ENCODE measurements at regions not wholly inside any gene's neighbourhood (a gene's known extent, or its start where the extent isn't known, plus 50 kb on each side); places are given as distances from the start of the nearest gene placed in this dataset.
A peak's percentile ranks its signal among the peaks of the same experiment; 100 is the strongest.
"Not testable (repeated sequence)": the region's sequence is repeated elsewhere in the genome, so short reads cannot be mapped to it uniquely, and the experiment has no call there.

DNA sequence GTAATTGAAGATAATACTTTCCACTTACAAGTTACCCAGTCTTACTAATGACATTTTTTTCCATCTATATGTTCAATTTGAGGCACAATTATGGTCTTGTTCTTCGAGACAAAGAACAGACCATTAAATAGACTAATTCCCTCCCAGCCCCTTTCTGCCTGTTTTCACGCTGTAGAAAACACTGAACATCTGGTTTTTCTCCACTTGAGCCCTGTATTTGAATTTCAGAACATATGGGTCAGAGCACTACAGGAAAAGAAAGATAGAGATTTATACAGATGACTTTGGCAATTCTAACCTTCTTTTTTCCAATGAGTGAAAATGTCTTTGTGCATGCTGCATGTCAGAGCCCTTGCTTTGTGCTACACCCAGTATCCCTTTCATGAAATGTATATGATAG lies 506.9 kb downstream of the LRRC70 start:
- no peak for DNase-seq

- not testable (repeated sequence) for DNase-seq
These were observed 505.1 kb downstream of the LRRC70 start for GRCh38 chr5:63083689-63084088.

GRCh38 chr5:63081402-63081801 lies 502.8 kb downstream of the LRRC70 start:
- DNase-seq, result peak; percentile 7

- DNase-seq, result no peak
These were observed 491.4 kb downstream of the LRRC70 start for GRCh38 chr5:63070001-63070400.

GRCh38 chr5:63055421-63055820 lies 476.8 kb downstream of the LRRC70 start:
- DNase-seq, result no peak

GRCh38 chr5:63053019-63053638 lies 474.5 kb downstream of the LRRC70 start:
- peak; percentile 65 for DNase-seq

DNA sequence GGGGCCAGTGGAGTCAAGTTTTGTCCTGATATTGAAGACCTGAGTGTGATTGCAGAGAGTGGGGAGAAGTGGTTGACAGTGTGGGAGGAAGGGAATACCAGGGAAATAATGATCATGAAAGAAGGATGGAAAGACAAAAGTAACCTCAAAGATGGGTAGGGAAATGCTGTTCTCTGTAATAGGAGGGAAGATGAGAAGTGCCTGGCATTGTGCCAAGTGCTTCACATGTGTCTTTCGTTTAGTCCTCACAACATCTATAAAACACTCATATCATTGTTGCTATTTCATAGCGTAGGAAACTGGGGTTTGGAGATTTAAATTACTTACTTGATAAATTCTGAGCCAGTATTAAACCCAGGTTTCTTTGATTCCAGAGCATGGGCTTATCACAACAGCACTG lies 472.3 kb downstream of the LRRC70 start:
- DNase-seq, result peak; percentile 4

DNA sequence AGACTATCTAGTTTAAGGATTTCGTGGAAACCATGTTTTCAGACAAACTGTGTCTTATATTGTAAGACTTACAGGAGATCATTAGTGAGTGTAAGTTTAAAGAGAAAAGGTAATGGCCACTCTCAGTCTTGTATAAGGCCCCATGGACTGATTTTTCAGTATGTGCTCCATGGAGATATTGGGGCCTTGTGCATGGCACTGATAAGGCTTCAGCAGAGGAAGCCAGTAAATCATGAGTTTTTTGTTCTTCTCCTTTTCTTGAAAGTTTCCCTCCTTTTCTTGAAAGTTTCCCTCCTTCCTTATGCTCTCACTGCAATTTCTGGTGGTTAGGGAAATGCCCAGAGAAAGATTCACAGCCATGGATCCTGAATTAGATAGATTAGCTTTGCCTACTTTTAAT lies 471.3 kb downstream of the LRRC70 start:
- DNase-seq, result no peak

- DNase-seq, result no peak
These were observed 465.2 kb downstream of the LRRC70 start for GRCh38 chr5:63043792-63044191.

- DNase-seq, result peak; percentile 34
These were observed 453.7 kb downstream of the LRRC70 start for GRCh38 chr5:63032343-63032742.

- DNase-seq, result no peak
These were observed 451.3 kb downstream of the LRRC70 start for GRCh38 chr5:63029891-63030290.

- no peak for DNase-seq
These were observed 447.1 kb downstream of the LRRC70 start for GRCh38 chr5:63025679-63026078.

- DNase-seq, result no peak
These were observed 443.8 kb downstream of the LRRC70 start for GRCh38 chr5:63022403-63022802.

DNA sequence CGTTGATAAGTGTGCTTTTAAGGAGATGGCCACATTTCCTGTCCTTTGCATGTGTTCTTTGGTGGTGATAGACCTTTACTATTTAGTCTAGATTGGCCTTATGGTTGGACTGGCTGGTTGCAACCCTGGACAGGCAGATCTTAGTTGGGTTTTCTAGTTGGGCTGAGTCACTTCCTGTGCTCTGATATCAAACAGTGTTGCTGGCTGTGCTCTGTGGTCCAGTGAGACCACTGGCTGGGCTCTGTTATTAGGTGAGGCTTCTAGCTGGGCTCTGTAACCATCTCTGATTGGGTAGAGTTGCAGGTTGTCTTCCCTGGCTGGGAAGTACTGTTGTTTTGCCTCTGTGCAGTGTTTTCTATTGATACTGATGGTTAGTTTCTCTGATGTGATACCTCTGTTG lies 432.5 kb downstream of the LRRC70 start:
- peak; percentile 13 for DNase-seq

GRCh38 chr5:63008195-63008594 lies 429.6 kb downstream of the LRRC70 start:
- DNase-seq, result no peak

DNA sequence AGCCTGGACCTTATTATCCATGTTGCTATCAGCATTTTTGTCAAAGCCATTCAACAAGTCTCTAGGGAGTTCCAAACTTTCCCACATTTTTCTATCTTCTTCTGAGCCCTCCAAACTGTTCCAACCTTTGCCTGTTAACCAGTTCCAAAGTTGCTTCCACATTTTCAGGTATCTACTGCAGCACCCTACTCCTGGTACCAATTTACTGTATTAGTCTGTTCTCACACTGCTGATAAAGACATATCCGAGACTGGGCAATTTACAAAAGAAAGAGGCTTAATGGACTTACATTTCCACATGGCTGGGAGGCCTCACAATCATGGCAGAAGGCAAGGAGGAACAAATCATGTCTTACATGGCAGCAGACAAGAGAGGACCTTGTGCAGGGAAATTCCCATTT lies 416.2 kb downstream of the LRRC70 start:
- not testable (repeated sequence) for DNase-seq

DNA sequence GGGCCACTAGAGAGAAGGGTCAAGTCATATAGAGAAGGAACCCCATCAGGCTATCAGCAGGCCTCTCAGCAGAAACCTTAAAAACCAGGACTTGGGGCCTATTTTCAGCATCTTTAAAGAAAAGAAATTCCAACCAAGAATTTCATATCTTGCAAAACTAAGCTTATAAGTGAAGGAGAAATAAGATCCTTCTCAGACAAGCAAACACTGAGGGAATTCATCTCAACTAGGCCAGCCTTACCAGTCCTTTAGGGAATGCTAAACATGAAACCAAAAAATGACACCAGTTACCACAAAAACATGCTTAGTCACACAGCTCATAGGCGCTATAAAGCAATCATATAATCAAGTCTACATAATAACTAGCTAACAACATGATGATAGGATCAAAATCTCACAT lies 407.1 kb downstream of the LRRC70 start:
- DNase-seq, result no peak

DNA sequence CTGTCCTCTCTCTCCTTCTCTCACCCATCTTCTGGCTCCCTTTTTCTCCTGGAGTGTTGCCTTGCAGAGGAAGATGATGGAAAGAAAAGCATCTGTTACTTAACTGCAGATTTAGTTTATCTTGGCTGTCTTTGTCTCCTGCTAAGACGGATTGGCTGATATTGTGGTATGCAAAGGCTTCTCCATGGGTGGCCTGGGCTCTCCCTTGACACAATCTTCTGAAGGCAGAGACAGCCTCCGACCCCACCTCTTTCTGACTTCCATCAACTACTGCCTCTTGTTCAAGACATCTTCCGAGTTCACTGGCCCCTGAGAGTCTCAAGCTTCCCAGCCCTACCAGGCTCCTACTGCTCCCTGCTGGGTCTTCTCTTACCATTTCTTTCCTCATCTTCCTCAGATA lies 403.7 kb downstream of the LRRC70 start:
- no peak for DNase-seq

- no peak for DNase-seq
These were observed 402.3 kb downstream of the LRRC70 start for GRCh38 chr5:62980884-62981283.

DNA sequence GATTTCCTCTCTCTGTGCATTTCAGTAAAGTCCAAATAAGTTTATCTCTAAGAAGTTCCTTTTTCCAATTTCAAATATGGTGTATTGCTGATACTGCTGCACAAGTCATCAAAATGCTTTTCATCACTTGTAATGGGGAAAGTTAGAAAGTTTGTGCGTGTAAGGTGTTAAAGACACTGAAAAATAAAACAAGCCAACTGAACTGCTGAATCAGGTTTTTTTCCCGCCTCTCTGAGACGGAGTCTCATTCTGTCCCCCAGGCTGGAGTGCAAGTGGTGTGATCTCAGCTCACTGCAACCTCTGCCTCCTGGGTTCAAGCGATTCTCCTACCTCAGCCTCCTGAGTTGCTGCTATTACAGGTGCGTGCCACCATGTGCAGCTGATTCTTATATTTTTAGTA lies 400.9 kb downstream of the LRRC70 start:
- no peak for DNase-seq

DNA sequence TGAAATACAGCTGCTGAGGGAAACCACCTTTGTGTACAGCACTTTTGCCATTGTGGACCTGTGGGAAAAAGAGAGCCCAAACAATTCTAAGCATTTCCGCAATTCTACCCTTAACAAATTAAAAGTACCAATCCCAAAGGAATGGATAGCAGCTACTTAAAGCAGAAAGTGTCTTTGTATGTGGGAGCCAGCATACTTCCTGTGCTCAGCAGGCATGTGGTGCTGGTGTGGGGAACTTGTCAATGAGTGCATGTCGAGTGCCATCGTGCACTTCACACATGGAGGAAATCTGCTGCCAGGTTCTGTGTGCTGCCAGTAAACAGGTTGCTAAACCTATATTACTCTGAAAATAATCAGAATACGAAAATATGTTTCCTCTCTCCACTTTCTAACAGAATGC lies 399.0 kb downstream of the LRRC70 start:
- no peak for DNase-seq

GRCh38 chr5:62974623-62975022 lies 396.0 kb downstream of the LRRC70 start:
- DNase-seq, result no peak

- DNase-seq, result no peak
These were observed 390.9 kb downstream of the LRRC70 start for GRCh38 chr5:62969409-62970120.

- DNase-seq, result no peak
These were observed 385.8 kb downstream of the LRRC70 start for GRCh38 chr5:62964428-62964827.

DNA sequence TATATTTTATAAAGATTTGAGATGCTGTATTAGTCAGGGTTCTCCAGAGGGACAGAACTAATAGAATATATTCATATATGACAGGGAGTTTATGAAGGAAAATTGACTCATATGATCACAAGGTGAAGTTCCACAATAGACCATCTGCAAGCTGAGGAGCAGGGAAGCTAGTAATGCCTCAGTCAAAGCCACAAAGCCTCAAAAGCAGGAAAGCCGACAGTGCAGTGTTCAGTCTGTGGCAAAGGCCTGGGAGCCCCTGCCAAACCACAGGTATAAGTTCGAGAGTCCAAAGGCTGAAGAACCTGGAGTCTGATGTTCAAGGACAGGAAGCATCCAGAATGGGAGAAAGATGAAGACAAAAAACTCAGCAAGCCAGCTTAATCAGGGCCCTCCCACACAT lies 382.2 kb downstream of the LRRC70 start:
- no peak for DNase-seq

Measured in DMS53 (cell line).